ENCODE measurements at regions not wholly inside any gene's neighbourhood (a gene's known extent, or its start where the extent isn't known, plus 50 kb on each side); places are given as distances from the start of the nearest gene placed in this dataset.
"Not testable (repeated sequence)": the region's sequence is repeated elsewhere in the genome, so short reads cannot be mapped to it uniquely, and the experiment has no call there.

DNA sequence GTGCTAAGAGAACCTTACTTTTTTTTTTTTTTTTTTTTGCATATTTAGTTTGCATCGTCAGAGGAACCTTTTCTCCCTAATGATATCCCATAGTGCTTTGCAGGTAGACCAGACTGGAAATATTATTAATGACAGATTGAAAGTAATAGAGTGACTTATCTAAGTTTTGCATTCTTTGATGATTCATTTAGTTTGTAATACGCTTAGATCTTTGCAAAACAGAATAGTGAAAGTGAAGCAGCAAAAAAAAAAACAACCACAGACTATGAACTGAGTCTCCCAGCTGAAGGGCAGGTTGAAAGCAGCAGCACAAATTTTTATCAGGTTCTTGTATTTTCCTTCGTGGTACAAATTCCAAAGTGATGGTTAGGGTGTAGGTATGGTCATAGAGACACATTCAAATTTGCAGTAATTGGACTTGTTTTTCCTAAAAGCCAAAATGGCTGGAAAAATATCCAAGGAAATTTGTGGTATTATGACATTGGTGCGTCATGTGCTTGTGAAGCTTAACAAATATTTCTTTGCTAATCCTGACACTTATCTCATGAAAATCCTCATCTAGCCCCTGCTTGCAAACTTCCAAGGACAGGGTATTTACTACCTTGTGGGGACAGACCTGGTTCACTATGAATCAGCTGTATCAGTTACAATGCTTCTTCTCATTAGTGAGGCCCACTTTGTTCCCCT lies 81.8 kb upstream of the CREB5 start:
- no peak for DNase-seq

DNA sequence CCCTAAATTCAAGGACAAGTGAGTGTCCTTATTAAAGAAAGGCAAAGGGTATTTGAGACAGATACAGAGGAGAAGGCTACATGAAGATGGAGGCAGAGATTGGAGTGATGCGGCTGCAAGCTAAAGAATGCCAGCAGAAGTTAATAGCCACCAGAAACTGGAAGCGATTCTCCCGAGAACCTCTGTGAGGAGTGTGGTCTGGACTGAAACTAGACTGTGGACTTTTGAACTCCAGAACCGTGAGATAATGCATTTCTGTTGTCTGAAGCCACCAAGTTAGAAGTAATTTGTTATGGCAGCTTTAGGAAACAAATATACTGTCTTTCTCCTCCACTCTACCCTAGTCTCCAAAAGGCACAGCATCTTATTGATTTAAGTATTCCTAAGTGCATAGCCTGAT lies 80.3 kb upstream of the CREB5 start:
- DNase-seq: no peak

DNA sequence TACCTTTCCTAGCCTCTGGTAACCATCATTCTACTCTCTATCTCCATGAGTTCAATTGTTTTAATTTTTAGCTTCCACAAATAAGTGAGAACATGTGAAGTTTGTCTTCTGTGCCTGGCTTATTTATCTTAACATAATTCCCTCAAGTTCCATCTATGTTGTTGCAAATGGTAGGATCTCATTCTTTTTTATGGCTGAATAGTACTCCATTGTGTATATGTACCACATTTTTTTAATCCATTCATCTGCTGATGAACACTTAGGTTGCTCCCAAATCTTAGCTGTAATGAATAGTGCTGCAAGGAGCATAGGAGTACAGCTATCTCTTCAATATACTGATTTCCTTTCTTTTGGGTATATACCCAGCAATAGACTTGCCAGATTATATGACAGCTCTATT lies 78.8 kb upstream of the CREB5 start:
- not testable (repeated sequence) for DNase-seq

DNA sequence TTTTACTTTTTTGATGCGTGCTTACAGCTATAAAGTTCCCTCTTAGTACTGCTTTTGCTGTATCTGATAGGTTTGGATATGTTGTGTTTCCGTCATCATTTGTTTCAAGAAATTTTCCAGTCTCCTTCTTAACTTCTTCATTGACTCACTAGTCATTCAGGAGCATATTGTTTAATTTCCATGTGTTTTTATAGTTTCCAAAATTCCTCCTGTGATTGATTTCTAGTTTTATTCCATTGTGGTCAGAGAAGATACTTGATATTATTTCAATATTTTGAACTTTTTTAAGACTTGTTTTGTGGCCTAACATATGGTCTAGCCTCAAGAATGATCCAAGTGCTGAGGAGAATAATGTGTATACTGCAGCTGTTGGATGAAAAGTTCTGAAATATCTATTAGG lies 75.5 kb upstream of the CREB5 start:
- DNase-seq: no peak

DNA sequence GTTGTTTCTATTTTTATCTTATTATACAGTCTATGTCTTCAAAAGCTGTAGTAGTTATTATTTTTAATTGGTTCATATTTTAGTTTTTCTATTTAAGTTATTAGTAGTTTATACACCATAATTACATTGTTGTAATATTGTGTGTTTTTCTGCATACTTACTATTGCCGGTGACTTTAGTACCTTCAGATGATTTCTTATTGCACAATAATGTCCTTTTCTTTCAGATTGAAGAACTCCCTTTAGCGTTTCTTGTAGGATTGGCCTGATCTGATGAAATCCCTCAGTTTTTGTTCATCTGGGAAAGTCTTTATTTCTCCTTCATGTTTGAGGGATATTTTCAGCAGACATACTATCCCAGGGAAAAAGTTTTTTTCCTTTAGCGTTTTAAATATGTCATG lies 74.3 kb upstream of the CREB5 start:
- no peak for DNase-seq

DNA sequence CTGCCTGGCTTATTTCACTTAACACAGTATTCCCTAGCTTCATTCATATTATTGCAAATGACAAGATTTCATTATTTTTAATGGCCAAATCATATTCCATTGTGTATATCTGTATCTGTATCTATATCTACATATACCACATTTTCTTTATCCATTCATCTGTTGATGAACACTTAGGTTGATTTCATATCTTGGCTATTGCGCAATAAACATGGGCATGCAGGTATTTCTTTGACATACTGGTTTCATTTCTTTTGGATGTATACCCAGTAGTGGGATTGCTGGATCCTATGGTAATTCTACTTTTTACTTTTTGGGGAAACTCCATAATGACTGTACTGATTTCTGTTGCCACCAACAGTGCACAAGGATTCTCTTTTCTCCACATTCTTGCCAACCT lies 68.9 kb upstream of the CREB5 start:
- no peak for DNase-seq

DNA sequence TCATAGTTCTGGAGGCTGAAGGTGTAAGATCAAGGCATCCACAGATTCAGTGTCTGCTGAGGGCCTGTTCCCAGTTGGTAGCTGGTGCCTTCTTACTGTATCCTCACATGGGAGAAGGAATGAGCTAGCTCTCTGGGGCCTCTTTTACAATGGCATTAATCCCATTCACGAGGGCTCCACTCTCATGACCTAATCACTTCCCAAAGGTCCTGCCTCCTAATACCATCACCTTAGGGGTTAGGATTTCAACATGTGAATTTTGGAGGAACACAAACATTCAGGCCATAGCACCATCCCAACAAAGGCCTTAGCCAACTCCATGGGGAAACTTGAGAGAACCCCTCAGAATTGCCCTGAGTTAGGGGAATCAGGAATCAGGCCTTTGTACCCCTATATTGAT lies 66.1 kb upstream of the CREB5 start:
- DNase-seq: no peak

DNA sequence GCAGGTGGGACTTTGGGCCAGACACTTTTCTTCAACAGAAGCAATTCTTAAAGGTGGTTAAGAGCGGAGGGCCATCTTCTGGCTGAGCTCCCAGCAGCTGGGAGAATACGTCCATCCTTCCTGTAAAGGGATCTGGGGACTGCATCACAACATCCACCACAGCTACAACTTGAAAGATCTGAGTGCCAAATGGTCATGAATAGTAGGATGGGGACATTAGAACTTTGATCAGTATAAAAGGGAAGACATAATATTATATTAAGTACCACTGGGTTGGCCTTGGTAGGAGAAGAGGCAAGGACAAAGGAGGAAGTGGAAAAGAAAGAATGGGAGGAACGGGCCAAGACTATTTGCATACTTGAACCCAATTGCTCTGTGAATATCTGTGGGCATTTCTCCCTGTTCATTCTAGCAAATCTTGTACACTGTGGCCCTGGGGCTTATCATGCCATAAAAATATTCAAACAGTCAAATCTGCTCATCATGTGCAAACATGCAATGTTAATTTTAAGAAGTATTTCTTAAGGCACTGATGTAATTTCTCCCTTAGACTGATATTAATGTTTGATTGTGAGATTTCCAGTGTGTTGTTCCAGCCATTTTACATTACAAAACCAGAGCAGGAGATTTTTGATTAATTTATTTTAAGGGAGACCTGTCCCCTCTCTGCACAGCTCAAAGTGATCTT lies 65.5 kb upstream of the CREB5 start:
- no peak for DNase-seq

DNA sequence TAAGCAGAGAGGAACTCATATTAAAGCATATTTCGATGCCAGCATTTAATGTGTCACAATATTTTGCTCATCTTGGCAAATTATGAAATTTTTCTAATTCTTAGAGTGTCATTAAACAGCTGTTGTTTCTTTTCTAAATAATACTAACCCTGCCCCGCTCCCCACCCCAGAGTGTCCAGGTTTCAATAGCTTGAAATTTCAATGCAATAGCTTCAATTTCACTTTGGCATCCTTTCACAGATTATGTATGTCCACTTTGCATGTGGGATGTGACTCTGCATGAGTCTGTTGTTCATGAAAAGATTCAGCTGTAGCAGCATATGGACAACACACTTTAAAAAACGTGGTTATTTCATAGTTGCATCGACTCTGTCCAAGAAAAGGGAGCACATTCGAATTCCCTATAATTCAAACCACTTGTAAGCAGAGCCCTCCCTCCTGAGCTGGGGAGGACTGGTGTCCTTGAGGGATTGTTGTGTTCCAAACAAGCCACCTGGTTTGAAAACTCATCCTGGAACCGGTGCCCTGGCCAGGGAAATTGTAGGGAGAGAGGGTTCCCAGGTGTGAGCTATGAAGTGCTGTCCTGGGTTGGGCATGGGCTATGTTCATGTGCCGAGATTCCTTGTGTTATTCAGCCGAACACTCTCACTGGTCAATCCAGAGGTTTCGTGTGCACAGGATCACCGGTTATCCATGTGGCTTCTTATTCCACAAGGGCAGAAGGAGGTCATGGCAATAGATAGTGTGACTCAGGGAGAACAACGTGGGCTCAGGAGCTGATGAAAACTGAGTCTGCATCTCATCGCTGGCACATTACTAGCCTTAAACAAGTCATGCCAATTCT lies 64.6 kb upstream of the CREB5 start:
- DNase-seq: no peak

DNA sequence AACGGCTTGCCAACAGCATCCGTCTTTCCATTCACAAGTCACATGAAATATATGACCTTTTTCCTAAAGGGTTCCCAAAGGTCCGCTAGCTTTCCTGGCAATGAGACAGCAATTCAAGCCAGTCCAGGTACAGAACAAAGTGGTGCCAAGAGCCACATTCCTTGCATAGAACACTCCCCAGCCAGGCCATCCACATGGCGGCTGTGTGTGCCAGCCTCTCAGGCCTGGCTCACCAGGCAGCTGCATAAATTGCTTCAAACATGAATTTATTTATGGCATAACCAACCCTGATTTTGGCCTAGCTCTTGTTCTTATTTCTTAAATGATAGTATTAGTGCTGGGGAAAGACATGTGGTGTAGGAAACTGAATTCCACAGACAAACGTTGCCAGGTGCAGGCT lies 63.7 kb upstream of the CREB5 start:
- DNase-seq: no peak

DNA sequence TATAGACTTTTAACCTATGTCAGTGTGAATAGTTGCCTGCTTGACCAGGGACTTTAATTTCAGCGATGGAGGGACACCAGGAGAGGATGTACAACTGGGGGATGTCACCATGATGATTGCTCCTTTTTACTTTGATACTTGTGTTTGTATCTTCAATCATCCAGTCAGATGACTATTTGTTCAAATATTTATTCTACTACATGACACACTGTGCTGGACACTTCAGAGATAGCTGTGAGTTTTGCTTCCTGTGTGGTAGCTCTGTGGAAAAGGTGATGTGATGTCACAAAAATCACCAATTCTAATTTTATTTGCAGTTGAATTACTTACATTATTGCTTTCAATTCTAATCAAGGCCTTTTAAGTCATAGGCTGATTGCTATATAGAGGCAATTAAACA lies 62.7 kb upstream of the CREB5 start:
- no peak for DNase-seq

DNA sequence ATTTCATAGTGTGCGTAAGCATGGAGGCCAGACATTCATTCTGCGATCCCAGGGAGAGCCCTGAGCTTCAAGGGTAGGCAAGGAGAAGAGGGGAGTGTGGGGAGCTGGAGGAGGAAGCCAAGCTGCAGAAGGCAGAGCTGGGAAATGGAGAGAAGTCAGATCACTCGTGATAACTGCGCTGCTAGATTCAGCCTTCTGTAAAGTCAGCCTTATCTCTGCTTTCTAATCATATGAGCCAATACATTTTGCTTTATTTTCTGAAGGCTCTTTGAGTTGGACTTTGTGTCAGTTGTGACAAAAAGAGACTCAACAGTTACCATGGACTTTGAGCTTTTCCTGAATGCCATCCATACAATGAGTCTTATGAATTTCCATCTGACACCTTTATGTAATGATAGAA lies 61.7 kb upstream of the CREB5 start:
- DNase-seq: no peak

DNA sequence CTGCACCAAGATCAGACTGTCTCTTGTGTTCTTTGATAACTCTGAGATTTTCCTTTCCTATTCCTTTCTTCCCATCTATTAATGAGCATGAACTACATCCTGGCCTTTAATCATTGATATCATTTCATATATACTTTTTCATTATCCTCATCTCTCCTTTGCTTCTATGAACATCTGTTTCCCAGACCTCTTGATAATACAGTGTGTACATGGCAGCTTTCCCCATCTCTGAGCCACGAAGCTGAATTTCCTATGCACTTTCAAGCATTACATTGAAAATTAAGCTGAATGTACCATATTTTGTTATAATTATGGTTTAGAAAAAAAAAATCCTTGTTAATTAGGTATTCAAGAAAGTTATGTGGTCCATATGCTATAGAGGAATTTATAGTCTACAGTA lies 60.9 kb upstream of the CREB5 start:
- no peak for DNase-seq

DNA sequence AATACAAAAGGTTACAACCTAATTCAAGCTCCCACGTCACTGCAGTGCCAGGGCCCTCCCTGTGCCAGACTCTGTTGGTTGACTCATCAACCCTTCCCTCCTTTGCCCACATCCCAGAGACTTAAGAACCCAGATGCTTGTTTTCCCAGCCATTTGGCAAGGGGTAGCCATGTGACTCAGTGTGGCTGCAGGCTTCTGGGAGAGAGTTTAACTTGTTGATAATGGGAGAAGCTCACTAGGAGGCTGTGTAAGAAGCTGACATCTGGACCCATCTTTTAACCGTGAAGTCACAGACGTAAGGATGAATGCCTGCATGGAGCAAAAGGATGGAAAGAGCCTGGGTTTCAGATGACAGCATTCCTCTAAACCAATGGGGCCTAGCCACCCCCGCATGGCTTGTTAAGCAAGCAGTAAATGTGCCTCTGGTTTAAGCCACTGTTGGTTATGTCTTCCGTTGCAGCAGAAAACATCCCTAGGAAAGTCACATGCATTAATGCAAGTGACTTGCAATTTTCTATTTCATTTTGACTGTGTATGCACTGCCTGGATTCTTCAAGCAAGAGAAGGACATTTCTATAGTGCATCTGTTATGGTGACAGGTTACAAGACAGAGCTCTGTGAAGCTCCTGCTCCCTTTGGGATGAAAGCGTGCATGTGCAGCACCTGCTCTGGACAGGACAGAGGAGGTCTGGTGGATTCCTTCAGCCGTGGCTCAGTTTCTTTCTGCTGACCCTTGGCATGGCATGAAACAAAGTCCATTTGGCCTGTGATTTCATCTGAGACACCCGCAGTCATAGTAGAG lies 57.5 kb upstream of the CREB5 start:
- no peak for DNase-seq

DNA sequence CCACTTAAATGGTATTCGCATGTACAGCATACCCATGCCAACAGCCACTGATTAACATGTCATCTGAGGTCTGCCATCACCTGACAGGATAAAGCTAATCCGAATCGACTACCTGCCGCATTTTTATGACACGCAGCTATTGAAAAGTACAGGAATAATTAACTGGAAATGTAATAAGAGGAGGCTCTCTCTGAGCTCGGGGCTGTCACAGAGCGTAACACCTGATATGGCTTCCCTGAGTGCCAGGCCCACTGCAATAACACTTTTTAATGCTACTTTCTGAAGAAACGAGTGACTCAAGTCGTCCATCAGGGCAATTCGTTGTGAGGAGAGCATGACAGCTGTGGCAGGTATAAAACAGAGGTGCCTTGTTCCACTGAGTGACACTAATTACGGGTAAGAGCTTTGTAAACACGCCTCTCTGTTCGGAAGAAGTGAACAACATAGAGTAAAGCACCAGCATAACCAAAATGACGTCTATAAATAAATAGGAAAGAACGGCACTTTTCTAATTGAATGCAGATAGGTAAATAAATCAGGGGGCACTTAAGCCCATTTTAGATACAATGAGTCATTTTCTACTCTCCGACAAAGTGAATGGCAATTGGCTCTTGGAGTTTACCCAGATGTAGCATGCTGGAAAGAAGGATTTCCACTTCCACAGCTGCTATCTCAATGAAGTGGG lies 56.5 kb upstream of the CREB5 start:
- DNase-seq: no peak

DNA sequence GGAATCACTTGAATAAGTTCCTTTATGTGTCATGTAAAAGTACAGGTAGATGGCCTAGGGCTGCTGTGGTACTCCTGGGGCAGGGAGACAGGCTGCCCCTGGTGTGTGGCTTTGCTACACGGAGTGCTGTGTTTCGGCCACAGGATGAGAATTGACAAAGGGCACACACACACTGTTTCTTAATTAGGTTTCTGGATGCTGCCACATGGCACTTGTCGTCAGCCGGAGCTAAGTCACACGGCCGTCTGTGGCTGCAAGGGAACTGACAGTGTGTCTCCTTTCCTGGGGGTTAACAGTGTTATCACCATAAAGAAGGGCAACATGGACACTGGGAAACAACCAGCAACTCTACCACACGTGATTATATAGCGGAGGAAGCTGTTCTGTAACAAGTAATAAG lies 55.7 kb upstream of the CREB5 start:
- no peak for DNase-seq

DNA sequence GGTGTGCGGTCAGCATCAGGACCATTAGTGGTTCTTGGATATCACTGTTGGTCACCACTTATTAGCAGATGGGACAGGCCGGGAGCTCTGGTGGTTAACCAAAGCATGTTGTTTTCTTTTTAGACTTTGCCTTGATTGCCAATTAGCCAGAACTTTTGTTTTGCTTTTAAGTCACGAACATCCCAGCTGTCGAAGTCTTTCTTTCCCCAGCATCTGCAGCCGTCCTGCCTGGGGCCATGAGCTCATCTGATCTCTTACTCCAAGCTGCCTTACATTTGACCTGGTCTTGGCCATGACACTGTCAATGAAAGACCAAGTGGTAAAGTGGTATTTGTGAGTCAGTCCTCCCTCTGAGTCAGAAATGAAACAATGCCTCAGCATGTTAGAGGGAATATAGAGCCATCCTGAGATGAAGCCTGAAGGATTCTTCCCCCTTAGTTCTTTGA lies 53.9 kb upstream of the CREB5 start:
- no peak for DNase-seq

DNA sequence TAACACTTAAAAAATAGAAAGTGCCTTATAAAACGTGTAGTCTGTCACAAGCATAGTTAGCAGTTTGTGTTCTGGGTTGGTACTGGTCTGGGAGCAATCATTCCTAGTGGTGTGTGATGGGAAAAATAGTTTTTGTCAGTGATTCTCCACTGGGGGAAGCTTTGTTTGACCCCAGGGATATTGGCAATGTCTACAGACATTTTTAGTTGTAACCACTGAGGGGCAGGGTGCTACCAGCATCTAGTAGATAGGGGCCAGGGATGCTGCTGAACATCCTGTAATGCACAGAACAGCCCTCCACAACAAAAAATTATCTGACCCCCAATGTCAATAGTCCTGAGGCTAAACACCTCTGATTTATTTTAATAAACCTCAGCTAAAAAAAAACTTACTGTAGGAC lies 51.6 kb upstream of the CREB5 start:
- DNase-seq: no peak

DNA sequence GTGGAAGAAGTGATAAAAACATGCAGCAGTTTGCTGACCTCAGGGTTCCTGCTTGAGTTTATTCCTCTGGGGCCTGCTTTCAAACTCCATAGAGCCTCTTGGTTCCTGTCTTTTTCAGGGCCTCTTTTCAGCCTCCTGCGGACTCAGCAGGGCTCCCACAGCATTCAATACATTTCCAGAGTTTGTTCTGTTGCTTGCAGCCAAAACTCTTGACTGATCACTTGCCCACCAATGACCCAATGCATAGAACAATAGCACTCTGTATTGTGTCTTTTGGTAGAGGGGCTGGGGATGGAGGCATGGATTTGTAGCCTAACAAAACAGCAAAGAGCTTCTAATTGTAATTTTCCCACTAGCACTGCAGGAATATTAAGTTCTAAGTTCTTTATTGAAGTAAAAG lies 50.8 kb upstream of the CREB5 start:
- no peak for DNase-seq

DNA sequence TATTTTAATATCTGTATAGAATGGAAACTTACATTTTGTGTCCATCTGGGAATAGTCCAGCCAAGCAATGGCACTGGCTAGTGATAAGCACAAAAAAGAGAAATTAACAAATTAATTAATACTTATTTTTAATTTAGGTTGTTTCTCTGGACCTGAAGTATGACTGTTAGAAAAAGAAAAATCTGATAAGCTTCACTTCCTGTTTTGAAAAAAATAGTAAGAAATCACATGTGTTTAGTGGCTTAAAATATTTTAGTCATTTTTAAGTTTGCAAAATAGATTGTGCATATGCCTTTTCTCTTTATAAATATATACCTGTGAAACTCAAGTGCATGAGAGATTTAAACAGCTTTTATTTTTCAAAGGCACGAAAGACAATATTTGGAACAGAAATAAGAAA lies 50.1 kb upstream of the CREB5 start:
- DNase-seq: no peak

Data from activated naive CD4-positive, alpha-beta T cell treated with anti-CD3 and anti-CD28 coated beads, Interleukin-2, amount 50 U/mL, for 16 hours (primary cell).